WTC11 (cell line): ENCODE measurements at regions not wholly inside any gene's neighbourhood (a gene's known extent, or its start where the extent isn't known, plus 50 kb on each side); places are given as distances from the start of the nearest gene placed in this dataset.

Source experiments
- ATAC-seq: fragments of 200-7000 bp; cut with Tn5 transposase; 2 replicates; pipeline ENCODE4 v1.10.0; 2021; ENCODE audit warnings: mild to moderate bottlenecking, moderate library complexity
- CTCF ChIA-PET: fragments of 300-600 bp; sonication (Branson Sonifier 250); formaldehyde crosslinking; loops from one replicate; lab custom pipeline; 2021; ENCODE audit warnings: antibody characterized with exemption; lab: Charles Lee
- POLR2A ChIA-PET: fragments of 350-600 bp; sonication (Branson Sonifier 250); formaldehyde crosslinking; loops from one replicate; lab custom pipeline; 2021; ENCODE audit warnings: antibody characterized with exemption; lab: Charles Lee
- DNase-seq: peaks from one replicate; pipeline ENCODE4 v3.0.0; 2021; ENCODE audit warnings: low spot score
- H3K27ac Mint-ChIP-seq: 2 replicates; pipeline ENCODE4 v1.8.0; 2021; ENCODE audit warnings: mixed read lengths
- H3K27me3 Mint-ChIP-seq: 2 replicates; pipeline ENCODE4 v1.8.0; 2021; ENCODE audit warnings: low read depth, mild to moderate bottlenecking, moderate library complexity, mixed read lengths
- H3K36me3 Mint-ChIP-seq: 2 replicates; pipeline ENCODE4 v1.8.0; 2021; ENCODE audit warnings: mixed read lengths
- H3K4me1 Mint-ChIP-seq: 2 replicates; pipeline ENCODE4 v1.8.0; 2022; ENCODE audit warnings: mixed read lengths
- H3K4me3 Mint-ChIP-seq: 2 replicates; pipeline ENCODE4 v1.8.0; 2021; ENCODE audit warnings: mild to moderate bottlenecking, moderate library complexity, mixed read lengths
- H3K9me3 Mint-ChIP-seq: 2 replicates; pipeline ENCODE4 v1.8.0; 2021; ENCODE audit warnings: mixed read lengths
- ATF6 ChIP-seq: sonication (generic); formaldehyde crosslinking; IDR thresholded peaks from 2 replicates; pipeline ENCODE4 v1.8.1; 2023; ENCODE audit warnings: mild to moderate bottlenecking, missing genetic modification reagents
- CBFB ChIP-seq: sonication (generic); formaldehyde crosslinking; IDR thresholded peaks from 2 replicates; pipeline ENCODE4 v1.8.1; 2022; ENCODE audit warnings: mild to moderate bottlenecking, low read depth, missing genetic modification reagents
- EMX1 ChIP-seq: fragments of 250-450 bp; sonication (Bioruptor Pico); IDR thresholded peaks from 2 replicates; pipeline ENCODE4 v1.8.0; 2021; ENCODE audit warnings: mild to moderate bottlenecking
- ESRRA ChIP-seq: sonication (generic); formaldehyde crosslinking; IDR thresholded peaks from 2 replicates; pipeline ENCODE4 v1.8.1; 2022; ENCODE audit warnings: mild to moderate bottlenecking, missing genetic modification reagents, borderline replicate concordance
- ETV6 ChIP-seq: sonication (generic); formaldehyde crosslinking; IDR thresholded peaks from 2 replicates; pipeline ENCODE4 v1.8.1; 2022; ENCODE audit warnings: mild to moderate bottlenecking, missing genetic modification reagents
- MAX ChIP-seq: sonication (generic); formaldehyde crosslinking; IDR thresholded peaks from 2 replicates; pipeline ENCODE4 v1.8.0; 2022; ENCODE audit warnings: mild to moderate bottlenecking, missing genetic modification reagents
- MLX ChIP-seq: sonication (generic); formaldehyde crosslinking; IDR thresholded peaks from 2 replicates; pipeline ENCODE4 v1.8.1; 2023; ENCODE audit warnings: mild to moderate bottlenecking, missing genetic modification reagents, moderate library complexity
- MXD4 ChIP-seq: fragments of 250-450 bp; sonication (Bioruptor Pico); IDR thresholded peaks from 2 replicates; pipeline ENCODE4 v1.8.0; 2021; ENCODE audit warnings: mild to moderate bottlenecking, moderate library complexity, borderline replicate concordance
- PRRX2 ChIP-seq: fragments of 250-450 bp; sonication (Bioruptor Pico); IDR thresholded peaks from 2 replicates; pipeline ENCODE4 v1.8.0; 2021; ENCODE audit warnings: mild to moderate bottlenecking
- TP53 ChIP-seq: sonication (generic); formaldehyde crosslinking; IDR thresholded peaks from 2 replicates; pipeline ENCODE4 v1.8.1; 2023; ENCODE audit warnings: mild to moderate bottlenecking, missing genetic modification reagents
- ZMAT4 ChIP-seq: fragments of 250-450 bp; sonication (Bioruptor Pico); IDR thresholded peaks from 2 replicates; pipeline ENCODE4 v1.9.0; 2021; ENCODE audit warnings: mild to moderate bottlenecking
- ZNF396 ChIP-seq: fragments of 250-450 bp; sonication (Bioruptor Pico); IDR thresholded peaks from 2 replicates; pipeline ENCODE4 v1.8.0; 2021; ENCODE audit warnings: mild to moderate bottlenecking, moderate library complexity, borderline replicate concordance
- ZNF423 ChIP-seq: fragments of 250-450 bp; sonication (Bioruptor Pico); IDR thresholded peaks from 2 replicates; pipeline ENCODE4 v2.1.2; 2022; ENCODE audit warnings: mild to moderate bottlenecking, moderate library complexity
- ZNF532 ChIP-seq: fragments of 250-450 bp; sonication (Bioruptor Pico); IDR thresholded peaks from 2 replicates; pipeline ENCODE4 v1.9.0; 2021; ENCODE audit warnings: mild to moderate bottlenecking, borderline replicate concordance
- ZNF671 ChIP-seq: fragments of 250-450 bp; sonication (Bioruptor Pico); IDR thresholded peaks from 2 replicates; pipeline ENCODE4 v1.8.0; 2021; ENCODE audit warnings: mild to moderate bottlenecking
- TF ChIP-seq, protein P1 (sequence below): fragments of 200-600 bp; IDR thresholded peaks from 2 replicates; pipeline ENCODE4 v1.8.0; 2022; ENCODE audit warnings: antibody characterized with exemption
- TF ChIP-seq, protein P2 (sequence below): sonication (generic); formaldehyde crosslinking; IDR thresholded peaks from 2 replicates; pipeline ENCODE4 v1.8.0; 2022; ENCODE audit warnings: mild to moderate bottlenecking, missing genetic modification reagents
- TF ChIP-seq, protein P3 (sequence below): sonication (generic); formaldehyde crosslinking; IDR thresholded peaks from 2 replicates; pipeline ENCODE4 v1.8.1; 2022; ENCODE audit warnings: low read depth, mild to moderate bottlenecking, moderate library complexity, missing genetic modification reagents, borderline replicate concordance
- TF ChIP-seq, protein P4 (sequence below): sonication (generic); formaldehyde crosslinking; IDR thresholded peaks from 2 replicates; pipeline ENCODE4 v1.8.1; 2022; ENCODE audit warnings: mild to moderate bottlenecking, missing genetic modification reagents, moderate library complexity, borderline replicate concordance
- TF ChIP-seq, protein P5 (sequence below): sonication (generic); formaldehyde crosslinking; IDR thresholded peaks from 2 replicates; pipeline ENCODE4 v1.8.0; 2022; ENCODE audit warnings: missing genetic modification reagents

- no peak for DNase-seq
- CTCF ChIA-PET, result interaction anchor here (0.9 to 1.4 kb wide), 7 partner anchors 11 to 288 kb away, joined by 3 to 4 read pairs (median 3); no protein-coding TSS in a partner anchor
- Mint-ChIP-seq H3K4me1 (peaks cover 71% of the 10 kb centered on the region), H3K27ac (peak overlapping the region; percentile 93)
- ATAC-seq, result peak; percentile 5; the same call in 1 of the 2 replicates
- no peak for TF ChIP-seq CBFB (CRISPR knock-in tag)
- TF ChIP-seq ATF6 (CRISPR knock-in tag), result no peak
- no peak for TF ChIP-seq EMX1 (CRISPR knock-in tag)
- TF ChIP-seq, protein P1, sequence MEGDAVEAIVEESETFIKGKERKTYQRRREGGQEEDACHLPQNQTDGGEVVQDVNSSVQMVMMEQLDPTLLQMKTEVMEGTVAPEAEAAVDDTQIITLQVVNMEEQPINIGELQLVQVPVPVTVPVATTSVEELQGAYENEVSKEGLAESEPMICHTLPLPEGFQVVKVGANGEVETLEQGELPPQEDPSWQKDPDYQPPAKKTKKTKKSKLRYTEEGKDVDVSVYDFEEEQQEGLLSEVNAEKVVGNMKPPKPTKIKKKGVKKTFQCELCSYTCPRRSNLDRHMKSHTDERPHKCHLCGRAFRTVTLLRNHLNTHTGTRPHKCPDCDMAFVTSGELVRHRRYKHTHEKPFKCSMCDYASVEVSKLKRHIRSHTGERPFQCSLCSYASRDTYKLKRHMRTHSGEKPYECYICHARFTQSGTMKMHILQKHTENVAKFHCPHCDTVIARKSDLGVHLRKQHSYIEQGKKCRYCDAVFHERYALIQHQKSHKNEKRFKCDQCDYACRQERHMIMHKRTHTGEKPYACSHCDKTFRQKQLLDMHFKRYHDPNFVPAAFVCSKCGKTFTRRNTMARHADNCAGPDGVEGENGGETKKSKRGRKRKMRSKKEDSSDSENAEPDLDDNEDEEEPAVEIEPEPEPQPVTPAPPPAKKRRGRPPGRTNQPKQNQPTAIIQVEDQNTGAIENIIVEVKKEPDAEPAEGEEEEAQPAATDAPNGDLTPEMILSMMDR, result no peak
- TF ChIP-seq, protein P2, sequence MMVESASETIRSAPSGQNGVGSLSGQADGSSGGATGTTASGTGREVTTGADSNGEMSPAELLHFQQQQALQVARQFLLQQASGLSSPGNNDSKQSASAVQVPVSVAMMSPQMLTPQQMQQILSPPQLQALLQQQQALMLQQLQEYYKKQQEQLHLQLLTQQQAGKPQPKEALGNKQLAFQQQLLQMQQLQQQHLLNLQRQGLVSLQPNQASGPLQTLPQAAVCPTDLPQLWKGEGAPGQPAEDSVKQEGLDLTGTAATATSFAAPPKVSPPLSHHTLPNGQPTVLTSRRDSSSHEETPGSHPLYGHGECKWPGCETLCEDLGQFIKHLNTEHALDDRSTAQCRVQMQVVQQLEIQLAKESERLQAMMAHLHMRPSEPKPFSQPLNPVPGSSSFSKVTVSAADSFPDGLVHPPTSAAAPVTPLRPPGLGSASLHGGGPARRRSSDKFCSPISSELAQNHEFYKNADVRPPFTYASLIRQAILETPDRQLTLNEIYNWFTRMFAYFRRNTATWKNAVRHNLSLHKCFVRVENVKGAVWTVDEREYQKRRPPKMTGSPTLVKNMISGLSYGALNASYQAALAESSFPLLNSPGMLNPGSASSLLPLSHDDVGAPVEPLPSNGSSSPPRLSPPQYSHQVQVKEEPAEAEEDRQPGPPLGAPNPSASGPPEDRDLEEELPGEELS (CRISPR knock-in tag), result no peak
- no peak for TF ChIP-seq PRRX2 (CRISPR knock-in tag)
- TF ChIP-seq ZNF671 (CRISPR knock-in tag), result no peak
- TF ChIP-seq, protein P3, sequence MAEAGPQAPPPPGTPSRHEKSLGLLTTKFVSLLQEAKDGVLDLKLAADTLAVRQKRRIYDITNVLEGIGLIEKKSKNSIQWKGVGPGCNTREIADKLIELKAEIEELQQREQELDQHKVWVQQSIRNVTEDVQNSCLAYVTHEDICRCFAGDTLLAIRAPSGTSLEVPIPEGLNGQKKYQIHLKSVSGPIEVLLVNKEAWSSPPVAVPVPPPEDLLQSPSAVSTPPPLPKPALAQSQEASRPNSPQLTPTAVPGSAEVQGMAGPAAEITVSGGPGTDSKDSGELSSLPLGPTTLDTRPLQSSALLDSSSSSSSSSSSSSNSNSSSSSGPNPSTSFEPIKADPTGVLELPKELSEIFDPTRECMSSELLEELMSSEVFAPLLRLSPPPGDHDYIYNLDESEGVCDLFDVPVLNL (CRISPR knock-in tag), result no peak
- TF ChIP-seq ETV6 (CRISPR knock-in tag), result no peak
- no peak for TF ChIP-seq ZMAT4 (CRISPR knock-in tag)
- TF ChIP-seq ZNF396 (CRISPR knock-in tag), result no peak
- no peak for TF ChIP-seq MAX (CRISPR knock-in tag)
- TF ChIP-seq, protein P4, sequence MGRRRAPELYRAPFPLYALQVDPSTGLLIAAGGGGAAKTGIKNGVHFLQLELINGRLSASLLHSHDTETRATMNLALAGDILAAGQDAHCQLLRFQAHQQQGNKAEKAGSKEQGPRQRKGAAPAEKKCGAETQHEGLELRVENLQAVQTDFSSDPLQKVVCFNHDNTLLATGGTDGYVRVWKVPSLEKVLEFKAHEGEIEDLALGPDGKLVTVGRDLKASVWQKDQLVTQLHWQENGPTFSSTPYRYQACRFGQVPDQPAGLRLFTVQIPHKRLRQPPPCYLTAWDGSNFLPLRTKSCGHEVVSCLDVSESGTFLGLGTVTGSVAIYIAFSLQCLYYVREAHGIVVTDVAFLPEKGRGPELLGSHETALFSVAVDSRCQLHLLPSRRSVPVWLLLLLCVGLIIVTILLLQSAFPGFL (CRISPR knock-in tag), result no peak
- TF ChIP-seq ESRRA (CRISPR knock-in tag), result no peak
- no peak for TF ChIP-seq ZNF423 (CRISPR knock-in tag)
- TF ChIP-seq, protein P5, sequence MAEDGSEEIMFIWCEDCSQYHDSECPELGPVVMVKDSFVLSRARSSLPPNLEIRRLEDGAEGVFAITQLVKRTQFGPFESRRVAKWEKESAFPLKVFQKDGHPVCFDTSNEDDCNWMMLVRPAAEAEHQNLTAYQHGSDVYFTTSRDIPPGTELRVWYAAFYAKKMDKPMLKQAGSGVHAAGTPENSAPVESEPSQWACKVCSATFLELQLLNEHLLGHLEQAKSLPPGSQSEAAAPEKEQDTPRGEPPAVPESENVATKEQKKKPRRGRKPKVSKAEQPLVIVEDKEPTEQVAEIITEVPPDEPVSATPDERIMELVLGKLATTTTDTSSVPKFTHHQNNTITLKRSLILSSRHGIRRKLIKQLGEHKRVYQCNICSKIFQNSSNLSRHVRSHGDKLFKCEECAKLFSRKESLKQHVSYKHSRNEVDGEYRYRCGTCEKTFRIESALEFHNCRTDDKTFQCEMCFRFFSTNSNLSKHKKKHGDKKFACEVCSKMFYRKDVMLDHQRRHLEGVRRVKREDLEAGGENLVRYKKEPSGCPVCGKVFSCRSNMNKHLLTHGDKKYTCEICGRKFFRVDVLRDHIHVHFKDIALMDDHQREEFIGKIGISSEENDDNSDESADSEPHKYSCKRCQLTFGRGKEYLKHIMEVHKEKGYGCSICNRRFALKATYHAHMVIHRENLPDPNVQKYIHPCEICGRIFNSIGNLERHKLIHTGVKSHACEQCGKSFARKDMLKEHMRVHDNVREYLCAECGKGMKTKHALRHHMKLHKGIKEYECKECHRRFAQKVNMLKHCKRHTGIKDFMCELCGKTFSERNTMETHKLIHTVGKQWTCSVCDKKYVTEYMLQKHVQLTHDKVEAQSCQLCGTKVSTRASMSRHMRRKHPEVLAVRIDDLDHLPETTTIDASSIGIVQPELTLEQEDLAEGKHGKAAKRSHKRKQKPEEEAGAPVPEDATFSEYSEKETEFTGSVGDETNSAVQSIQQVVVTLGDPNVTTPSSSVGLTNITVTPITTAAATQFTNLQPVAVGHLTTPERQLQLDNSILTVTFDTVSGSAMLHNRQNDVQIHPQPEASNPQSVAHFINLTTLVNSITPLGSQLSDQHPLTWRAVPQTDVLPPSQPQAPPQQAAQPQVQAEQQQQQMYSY (CRISPR knock-in tag), result no peak
- TF ChIP-seq TP53 (CRISPR knock-in tag), result no peak
- TF ChIP-seq MLX (CRISPR knock-in tag), result no peak
- TF ChIP-seq ZNF532, result no peak
- TF ChIP-seq MXD4 (CRISPR knock-in tag), result no peak
- TF ChIP-seq, all 79 proteins: peak for 0
- peak overlapping the region; percentile 62 for H3K4me3 Mint-ChIP-seq
- POLR2A ChIA-PET, result no interaction called here
- peaks cover 54% of the 10 kb centered on the region for H3K27me3 Mint-ChIP-seq
- H3K9me3 Mint-ChIP-seq, result peaks cover 4% of the 10 kb centered on the region
- no peaks in the 10 kb centered on the region for H3K36me3 Mint-ChIP-seq
These were observed 84.3 kb downstream of the UBIAD1 start for GRCh38 chr1:11357276-11357675.
